ENCODE measurements at regions not wholly inside any gene's neighbourhood (a gene's known extent, or its start where the extent isn't known, plus 50 kb on each side); places are given as distances from the start of the nearest gene placed in this dataset.

DNA sequence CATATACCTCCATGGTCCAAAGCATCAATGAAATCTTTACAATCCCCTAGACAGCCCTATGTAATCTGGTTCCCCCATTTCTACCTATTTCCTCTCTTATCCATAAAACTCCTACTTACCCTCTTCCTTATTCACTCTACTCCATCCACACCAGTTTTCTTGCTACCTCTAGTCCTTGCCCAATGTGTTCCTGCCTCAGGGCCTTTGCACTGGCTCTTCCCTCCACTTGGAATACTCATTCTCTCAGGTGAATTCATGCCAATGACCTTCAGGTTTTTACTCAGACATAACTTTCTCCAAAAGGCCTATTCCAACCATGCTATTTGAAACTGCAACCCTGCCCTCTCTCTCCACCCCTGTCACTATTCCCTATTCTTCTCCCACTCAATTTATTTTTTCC, 138.7 kb upstream of the KRR1 start:
- TF ChIP-seq, protein P1, sequence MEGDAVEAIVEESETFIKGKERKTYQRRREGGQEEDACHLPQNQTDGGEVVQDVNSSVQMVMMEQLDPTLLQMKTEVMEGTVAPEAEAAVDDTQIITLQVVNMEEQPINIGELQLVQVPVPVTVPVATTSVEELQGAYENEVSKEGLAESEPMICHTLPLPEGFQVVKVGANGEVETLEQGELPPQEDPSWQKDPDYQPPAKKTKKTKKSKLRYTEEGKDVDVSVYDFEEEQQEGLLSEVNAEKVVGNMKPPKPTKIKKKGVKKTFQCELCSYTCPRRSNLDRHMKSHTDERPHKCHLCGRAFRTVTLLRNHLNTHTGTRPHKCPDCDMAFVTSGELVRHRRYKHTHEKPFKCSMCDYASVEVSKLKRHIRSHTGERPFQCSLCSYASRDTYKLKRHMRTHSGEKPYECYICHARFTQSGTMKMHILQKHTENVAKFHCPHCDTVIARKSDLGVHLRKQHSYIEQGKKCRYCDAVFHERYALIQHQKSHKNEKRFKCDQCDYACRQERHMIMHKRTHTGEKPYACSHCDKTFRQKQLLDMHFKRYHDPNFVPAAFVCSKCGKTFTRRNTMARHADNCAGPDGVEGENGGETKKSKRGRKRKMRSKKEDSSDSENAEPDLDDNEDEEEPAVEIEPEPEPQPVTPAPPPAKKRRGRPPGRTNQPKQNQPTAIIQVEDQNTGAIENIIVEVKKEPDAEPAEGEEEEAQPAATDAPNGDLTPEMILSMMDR (tag by site-specific recombination; IDR thresholded peaks at IDR 0.05), result no peak
- TF ChIP-seq, protein P2, sequence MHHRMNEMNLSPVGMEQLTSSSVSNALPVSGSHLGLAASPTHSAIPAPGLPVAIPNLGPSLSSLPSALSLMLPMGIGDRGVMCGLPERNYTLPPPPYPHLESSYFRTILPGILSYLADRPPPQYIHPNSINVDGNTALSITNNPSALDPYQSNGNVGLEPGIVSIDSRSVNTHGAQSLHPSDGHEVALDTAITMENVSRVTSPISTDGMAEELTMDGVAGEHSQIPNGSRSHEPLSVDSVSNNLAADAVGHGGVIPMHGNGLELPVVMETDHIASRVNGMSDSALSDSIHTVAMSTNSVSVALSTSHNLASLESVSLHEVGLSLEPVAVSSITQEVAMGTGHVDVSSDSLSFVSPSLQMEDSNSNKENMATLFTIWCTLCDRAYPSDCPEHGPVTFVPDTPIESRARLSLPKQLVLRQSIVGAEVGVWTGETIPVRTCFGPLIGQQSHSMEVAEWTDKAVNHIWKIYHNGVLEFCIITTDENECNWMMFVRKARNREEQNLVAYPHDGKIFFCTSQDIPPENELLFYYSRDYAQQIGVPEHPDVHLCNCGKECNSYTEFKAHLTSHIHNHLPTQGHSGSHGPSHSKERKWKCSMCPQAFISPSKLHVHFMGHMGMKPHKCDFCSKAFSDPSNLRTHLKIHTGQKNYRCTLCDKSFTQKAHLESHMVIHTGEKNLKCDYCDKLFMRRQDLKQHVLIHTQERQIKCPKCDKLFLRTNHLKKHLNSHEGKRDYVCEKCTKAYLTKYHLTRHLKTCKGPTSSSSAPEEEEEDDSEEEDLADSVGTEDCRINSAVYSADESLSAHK (tag by site-specific recombination; IDR thresholded peaks at IDR 0.05), result no peak
- TF ChIP-seq, protein P3, sequence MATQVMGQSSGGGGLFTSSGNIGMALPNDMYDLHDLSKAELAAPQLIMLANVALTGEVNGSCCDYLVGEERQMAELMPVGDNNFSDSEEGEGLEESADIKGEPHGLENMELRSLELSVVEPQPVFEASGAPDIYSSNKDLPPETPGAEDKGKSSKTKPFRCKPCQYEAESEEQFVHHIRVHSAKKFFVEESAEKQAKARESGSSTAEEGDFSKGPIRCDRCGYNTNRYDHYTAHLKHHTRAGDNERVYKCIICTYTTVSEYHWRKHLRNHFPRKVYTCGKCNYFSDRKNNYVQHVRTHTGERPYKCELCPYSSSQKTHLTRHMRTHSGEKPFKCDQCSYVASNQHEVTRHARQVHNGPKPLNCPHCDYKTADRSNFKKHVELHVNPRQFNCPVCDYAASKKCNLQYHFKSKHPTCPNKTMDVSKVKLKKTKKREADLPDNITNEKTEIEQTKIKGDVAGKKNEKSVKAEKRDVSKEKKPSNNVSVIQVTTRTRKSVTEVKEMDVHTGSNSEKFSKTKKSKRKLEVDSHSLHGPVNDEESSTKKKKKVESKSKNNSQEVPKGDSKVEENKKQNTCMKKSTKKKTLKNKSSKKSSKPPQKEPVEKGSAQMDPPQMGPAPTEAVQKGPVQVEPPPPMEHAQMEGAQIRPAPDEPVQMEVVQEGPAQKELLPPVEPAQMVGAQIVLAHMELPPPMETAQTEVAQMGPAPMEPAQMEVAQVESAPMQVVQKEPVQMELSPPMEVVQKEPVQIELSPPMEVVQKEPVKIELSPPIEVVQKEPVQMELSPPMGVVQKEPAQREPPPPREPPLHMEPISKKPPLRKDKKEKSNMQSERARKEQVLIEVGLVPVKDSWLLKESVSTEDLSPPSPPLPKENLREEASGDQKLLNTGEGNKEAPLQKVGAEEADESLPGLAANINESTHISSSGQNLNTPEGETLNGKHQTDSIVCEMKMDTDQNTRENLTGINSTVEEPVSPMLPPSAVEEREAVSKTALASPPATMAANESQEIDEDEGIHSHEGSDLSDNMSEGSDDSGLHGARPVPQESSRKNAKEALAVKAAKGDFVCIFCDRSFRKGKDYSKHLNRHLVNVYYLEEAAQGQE (tag by site-specific recombination; IDR thresholded peaks at IDR 0.05), result no peak
- TF ChIP-seq ZNF426 (tag by site-specific recombination; IDR thresholded peaks at IDR 0.05) (no peak), MYNN (tag by site-specific recombination; IDR thresholded peaks at IDR 0.05; ENCODE audit: borderline replicate concordance) (no peak), HOXA7 (CRISPR knock-in tag; IDR thresholded peaks at IDR 0.05; ENCODE audit: borderline replicate concordance) (no peak), ZNF548 (tag by site-specific recombination; IDR thresholded peaks at IDR 0.05) (no peak), ZNF561 (tag by site-specific recombination; IDR thresholded peaks at IDR 0.05; ENCODE audit: borderline replicate concordance) (no peak), ZNF549 (tag by site-specific recombination; IDR thresholded peaks at IDR 0.05) (no peak), TCF7L2 (IDR thresholded peaks at IDR 0.05; ENCODE audit: borderline replicate concordance, low read depth, low read length) (no peak)
- TF ChIP-seq, protein P4, sequence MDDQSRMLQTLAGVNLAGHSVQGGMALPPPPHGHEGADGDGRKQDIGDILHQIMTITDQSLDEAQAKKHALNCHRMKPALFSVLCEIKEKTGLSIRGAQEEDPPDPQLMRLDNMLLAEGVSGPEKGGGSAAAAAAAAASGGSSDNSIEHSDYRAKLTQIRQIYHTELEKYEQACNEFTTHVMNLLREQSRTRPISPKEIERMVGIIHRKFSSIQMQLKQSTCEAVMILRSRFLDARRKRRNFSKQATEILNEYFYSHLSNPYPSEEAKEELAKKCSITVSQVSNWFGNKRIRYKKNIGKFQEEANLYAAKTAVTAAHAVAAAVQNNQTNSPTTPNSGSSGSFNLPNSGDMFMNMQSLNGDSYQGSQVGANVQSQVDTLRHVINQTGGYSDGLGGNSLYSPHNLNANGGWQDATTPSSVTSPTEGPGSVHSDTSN (CRISPR knock-in tag; IDR thresholded peaks at IDR 0.05), result no peak
- TF ChIP-seq, protein P5, sequence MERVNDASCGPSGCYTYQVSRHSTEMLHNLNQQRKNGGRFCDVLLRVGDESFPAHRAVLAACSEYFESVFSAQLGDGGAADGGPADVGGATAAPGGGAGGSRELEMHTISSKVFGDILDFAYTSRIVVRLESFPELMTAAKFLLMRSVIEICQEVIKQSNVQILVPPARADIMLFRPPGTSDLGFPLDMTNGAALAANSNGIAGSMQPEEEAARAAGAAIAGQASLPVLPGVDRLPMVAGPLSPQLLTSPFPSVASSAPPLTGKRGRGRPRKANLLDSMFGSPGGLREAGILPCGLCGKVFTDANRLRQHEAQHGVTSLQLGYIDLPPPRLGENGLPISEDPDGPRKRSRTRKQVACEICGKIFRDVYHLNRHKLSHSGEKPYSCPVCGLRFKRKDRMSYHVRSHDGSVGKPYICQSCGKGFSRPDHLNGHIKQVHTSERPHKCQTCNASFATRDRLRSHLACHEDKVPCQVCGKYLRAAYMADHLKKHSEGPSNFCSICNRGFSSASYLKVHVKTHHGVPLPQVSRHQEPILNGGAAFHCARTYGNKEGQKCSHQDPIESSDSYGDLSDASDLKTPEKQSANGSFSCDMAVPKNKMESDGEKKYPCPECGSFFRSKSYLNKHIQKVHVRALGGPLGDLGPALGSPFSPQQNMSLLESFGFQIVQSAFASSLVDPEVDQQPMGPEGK (tag by site-specific recombination; IDR thresholded peaks at IDR 0.05), result no peak
